HepG2 (cell line): ENCODE measurements at regions not wholly inside any gene's neighbourhood (a gene's known extent, or its start where the extent isn't known, plus 50 kb on each side); places are given as distances from the start of the nearest gene placed in this dataset.

ENCODE experiments used
- ATAC-seq: fragments of 200-7000 bp; cut with Tn5 transposase; 3 replicates; pipeline ENCODE4 v1.9.1; 2020; ENCODE audit warnings: mild to moderate bottlenecking, moderate library complexity
- BruUV-seq: library from RNA; stranded (reverse); fragments of 400-500 nt; replicated peaks from 2 replicates; lab custom pipeline; 2021; lab: Mats Ljungman, UMichigan
- CTCF ChIA-PET: fragments of 300-600 bp; formaldehyde crosslinking; extraction: SDS; loops from one replicate; lab custom pipeline; 2021; ENCODE audit warnings: low total read pairs, inconsistent platforms, low intra/inter-chr PET ratio; lab: Yijun Ruan, JAX
- POLR2A ChIA-PET: fragments of 350-600 bp; sonication (Branson Sonifier 250); formaldehyde crosslinking; loops from one replicate; lab custom pipeline; 2020; ENCODE audit warnings: antibody characterized with exemption, inconsistent platforms; lab: Yijun Ruan, JAX
- DNase-seq: peaks from one replicate; pipeline ENCODE4 v3.0.0-alpha.2; 2015; ENCODE audit warnings: low spot score
- FAIRE-seq: peaks from 3 replicates; lab custom pipeline; 2011; peaks lifted over from hg19 to GRCh38; lab: Jason Lieb, UNC
- H2AFZ ChIP-seq: one replicate; pipeline ENCODE4 v1.6.1; 2011; ENCODE audit warnings: low read length, inconsistent platforms
- H3K27ac ChIP-seq: fragments of 300-600 bp; 3 replicates; pipeline ENCODE4 v1.8.0; 2011; ENCODE audit warnings: mixed run types, mild to moderate bottlenecking, mixed read lengths, low read length, inconsistent platforms; ENCODE audit not compliant: insufficient read depth; ENCODE audit errors: extremely low read length
- H3K27me3 ChIP-seq, 2 experiments: fragments of 200-600 bp in 1 of 2; 2 replicates in 1 of 2; 3 replicates in 1 of 2; pipeline versions ENCODE4 v1.6.0 to v1.8.0; 2011; ENCODE audit warnings: low read length in 2 of 2, mild to moderate bottlenecking in 2 of 2, moderate library complexity in 2 of 2, inconsistent platforms in 1 of 2; ENCODE audit not compliant: insufficient read depth in 2 of 2, control insufficient read depth in 1 of 2
- H3K36me3 ChIP-seq, 2 experiments: fragments of 200-600 bp in 1 of 2; replicated peaks in 1 of 2; 2 replicates in 1 of 2; 3 replicates in 1 of 2; pipeline versions ENCODE4 v1.5.1 to v1.8.0; 2011; ENCODE audit warnings: low read length in 2 of 2, inconsistent platforms in 1 of 2; ENCODE audit not compliant: insufficient read depth in 2 of 2, control insufficient read depth in 1 of 2
- H3K4me1 ChIP-seq: 2 replicates; pipeline ENCODE4 v1.5.1; 2012; ENCODE audit warnings: low read length, inconsistent platforms; ENCODE audit not compliant: insufficient read depth
- H3K4me2 ChIP-seq: 2 replicates; pipeline ENCODE4 v1.6.0; 2011; ENCODE audit warnings: low read depth, low read length, inconsistent platforms
- H3K4me3 ChIP-seq, 3 experiments: fragments of 200-600 bp in 1 of 3; sonication (generic), shearing (Covaris generic) in 1 of 3; replicated peaks in 1 of 3; 2 replicates each; pipeline ENCODE4 v1.5.1; 2011 to 2016; ENCODE audit warnings: low read length in 3 of 3, inconsistent platforms in 2 of 3, low read depth in 2 of 3, mild to moderate bottlenecking in 2 of 3, control low read depth in 1 of 3, mixed read lengths in 1 of 3; ENCODE audit not compliant: insufficient read depth in 1 of 3
- H3K79me2 ChIP-seq: one replicate; pipeline ENCODE4 v1.6.1; 2011; ENCODE audit warnings: low read length, inconsistent platforms; ENCODE audit not compliant: insufficient read depth
- H3K9ac ChIP-seq: 2 replicates; pipeline ENCODE4 v1.6.0; 2011; ENCODE audit warnings: mild to moderate bottlenecking, low read depth, low read length, inconsistent platforms; ENCODE audit not compliant: insufficient read depth
- H3K9me3 ChIP-seq: 2 replicates; pipeline ENCODE4 v1.5.1; 2012; ENCODE audit warnings: mild to moderate bottlenecking, low read length
- H4K20me1 ChIP-seq: 2 replicates; pipeline ENCODE4 v1.6.0; 2011; ENCODE audit warnings: inconsistent platforms, mild to moderate bottlenecking, low read length, moderate library complexity; ENCODE audit not compliant: insufficient read depth
- CERS6 ChIP-seq: sonication (generic); formaldehyde crosslinking; IDR thresholded peaks from 2 replicates; pipeline ENCODE4 v1.5.0; 2020; ENCODE audit warnings: missing genetic modification reagents
- CTCF ChIP-seq: sonication (generic); formaldehyde crosslinking; IDR thresholded peaks from 2 replicates; pipeline ENCODE4 v1.5.0; 2020; ENCODE audit warnings: mild to moderate bottlenecking, missing genetic modification reagents, moderate library complexity
- DNMT1 ChIP-seq: sonication (generic); formaldehyde crosslinking; IDR thresholded peaks from 2 replicates; pipeline ENCODE4 v1.5.1; 2020; ENCODE audit warnings: mild to moderate bottlenecking, missing genetic modification reagents
- ETV5 ChIP-seq: IDR thresholded peaks from 2 replicates; pipeline ENCODE4 v1.6.1; 2018; ENCODE audit warnings: missing biosample characterization, missing genetic modification reagents, inconsistent platforms, borderline replicate concordance
- KDM5A ChIP-seq: fragments of 200-600 bp; sonication (generic); IDR thresholded peaks from 2 replicates; pipeline ENCODE4 v1.7.0; 2018; ENCODE audit warnings: antibody characterized with exemption, mild to moderate bottlenecking, low read length, borderline replicate concordance
- PREB ChIP-seq: sonication (generic); formaldehyde crosslinking; IDR thresholded peaks from 2 replicates; pipeline ENCODE4 v1.4.0; 2020; ENCODE audit warnings: missing genetic modification reagents
- RAD21 ChIP-seq: fragments of 450-650 bp; formaldehyde crosslinking; IDR thresholded peaks from 2 replicates; pipeline ENCODE4 v1.5.0; 2020; ENCODE audit warnings: mild to moderate bottlenecking
- REXO4 ChIP-seq: sonication (generic); formaldehyde crosslinking; IDR thresholded peaks from 2 replicates; pipeline ENCODE4 v1.8.0; 2022; ENCODE audit warnings: missing genetic modification reagents, mild to moderate bottlenecking, borderline replicate concordance
- SMAD9 ChIP-seq: sonication (generic); formaldehyde crosslinking; IDR thresholded peaks from 2 replicates; pipeline ENCODE4 v1.5.1; 2020; ENCODE audit warnings: mild to moderate bottlenecking, missing genetic modification reagents
- ZBTB26 ChIP-seq: IDR thresholded peaks from 2 replicates; pipeline ENCODE4 v1.6.1; 2016; ENCODE audit warnings: missing compliant biosample characterization, missing genetic modification reagents, borderline replicate concordance
- ZFP41 ChIP-seq: sonication (generic); formaldehyde crosslinking; IDR thresholded peaks from 2 replicates; pipeline ENCODE4 v1.4.0; 2020; ENCODE audit warnings: mild to moderate bottlenecking, missing genetic modification reagents, borderline replicate concordance
- ZNF18 ChIP-seq: sonication (generic); formaldehyde crosslinking; IDR thresholded peaks from 2 replicates; pipeline ENCODE4 v1.8.0; 2022; ENCODE audit warnings: mild to moderate bottlenecking, missing genetic modification reagents; ENCODE audit not compliant: insufficient replicate concordance
- ZNF784 ChIP-seq: sonication (generic); formaldehyde crosslinking; IDR thresholded peaks from 2 replicates; pipeline ENCODE4 v1.5.1; 2020; ENCODE audit warnings: missing genetic modification reagents, mild to moderate bottlenecking, borderline replicate concordance
- ZSCAN20 ChIP-seq: sonication (generic); formaldehyde crosslinking; IDR thresholded peaks from 2 replicates; pipeline ENCODE4 v1.4.0; 2020; ENCODE audit warnings: missing genetic modification reagents, mild to moderate bottlenecking, borderline replicate concordance
- WGBS: methylation state at CpG from one replicate; pipeline ENCODE4 v1.1.6; 2017; ENCODE audit warnings: low lambda C conversion rate; 5-methylcytosine and 5-hydroxymethylcytosine counted together
- in situ Hi-C: cut with HindIII; loops from 2 replicates; pipeline ENCODE4 v1.10.0; 2017; ENCODE audit warnings: low pct_unique_long_range_greater_than_20kb; ENCODE audit not compliant: extremely low pct_ligation_motif_present
- intact Hi-C: fragments of 100-400 bp; cut with micrococcal nuclease; formaldehyde crosslinking; loops from one replicate; pipeline ENCODE4 v1.10.0; 2022; ENCODE audit not compliant: unreplicated experiment

GRCh38 chr11:107250017-107250416 lies 207.6 kb downstream of the CWF19L2 start:
- H3K4me1 ChIP-seq, result peaks cover 26% of the 10 kb centered on the region
- DNase-seq, result no peak
- H4K20me1 ChIP-seq, result no peaks in the 10 kb centered on the region
- no peaks in the 10 kb centered on the region for H3K79me2 ChIP-seq
- WGBS, result 72% methylated on average over 3 of the region's 3 CpGs
- POLR2A ChIA-PET, result no interaction called here
- FAIRE-seq, result no peak
- no TSS peak for BruUV-seq
- H3K9ac ChIP-seq, result no peak overlapping the region
- no peak overlapping the region for H2AFZ ChIP-seq
- intact Hi-C loops, result no loop called here
- H3K27ac ChIP-seq, result no peak overlapping the region
- no peak for ATAC-seq
- no peak overlapping the region for H3K4me2 ChIP-seq
- H3K36me3 ChIP-seq, result no peaks in the 10 kb centered on the region
- H3K4me3 ChIP-seq, result no peak overlapping the region
- TF ChIP-seq PREB (CRISPR knock-in tag) (no peak), RAD21 (CRISPR knock-in tag) (no peak), ETV5 (no peak), KDM5A (no peak), SMAD9 (CRISPR knock-in tag) (no peak), ZNF18 (CRISPR knock-in tag) (no peak), REXO4 (CRISPR knock-in tag) (no peak), ZFP41 (CRISPR knock-in tag) (no peak), ZSCAN20 (CRISPR knock-in tag) (no peak), CERS6 (CRISPR knock-in tag) (no peak), ZNF784 (CRISPR knock-in tag) (no peak), CTCF (CRISPR knock-in tag) (no peak), ZBTB26 (no peak), DNMT1 (CRISPR knock-in tag) (no peak)
- no peaks in the 10 kb centered on the region for H3K27me3 ChIP-seq
- no peaks in the 10 kb centered on the region for H3K9me3 ChIP-seq
- CTCF ChIA-PET, result no interaction called here
- in situ Hi-C loops, result no loop called here
